ENCODE measurements at regions not wholly inside any gene's neighbourhood (a gene's known extent, or its start where the extent isn't known, plus 50 kb on each side); places are given as distances from the start of the nearest gene placed in this dataset.

- no peak for DNase-seq
Observed at GRCh38 chr2:12062053-12062395, 315.6 kb downstream of the LPIN1 start.

GRCh38 chr2:12063210-12063609 lies 316.8 kb downstream of the LPIN1 start:
- DNase-seq = no peak

- peak in 1 of 2 experiments; percentile 18 for DNase-seq
Observed at GRCh38 chr2:12064153-12064552, 317.7 kb downstream of the LPIN1 start.

GRCh38 chr2:12066116-12066515 lies 319.7 kb downstream of the LPIN1 start:
- DNase-seq = no peak

GRCh38 chr2:12066986-12067385 lies 320.6 kb downstream of the LPIN1 start:
- no peak for DNase-seq

- DNase-seq = no peak
Observed at GRCh38 chr2:12068796-12069538, 322.5 kb downstream of the LPIN1 start.

GRCh38 chr2:12070153-12070552 lies 323.7 kb downstream of the LPIN1 start:
- DNase-seq = no peak

GRCh38 chr2:12070581-12070980 lies 324.1 kb downstream of the LPIN1 start:
- DNase-seq = no peak

- no peak for DNase-seq
Observed at GRCh38 chr2:12071318-12071717, 324.9 kb downstream of the LPIN1 start.

- no peak for DNase-seq
Observed at GRCh38 chr2:12073217-12073852, 326.9 kb downstream of the LPIN1 start.

- DNase-seq = no peak
Observed at GRCh38 chr2:12074126-12074844, 327.9 kb downstream of the LPIN1 start.

GRCh38 chr2:12074845-12075217 lies 328.4 kb downstream of the LPIN1 start:
- no peak for DNase-seq

GRCh38 chr2:12075603-12076002 lies 329.2 kb downstream of the LPIN1 start:
- no peak for DNase-seq

GRCh38 chr2:12076810-12077209 lies 330.4 kb downstream of the LPIN1 start:
- DNase-seq = no peak

GRCh38 chr2:12080360-12080759 lies 333.9 kb downstream of the LPIN1 start:
- DNase-seq = no peak

- no peak for DNase-seq
Observed at GRCh38 chr2:12081481-12082210, 335.2 kb downstream of the LPIN1 start.

GRCh38 chr2:12083081-12083581 lies 336.7 kb downstream of the LPIN1 start:
- DNase-seq = no peak

GRCh38 chr2:12083713-12084419 lies 337.4 kb downstream of the LPIN1 start:
- DNase-seq = no peak

GRCh38 chr2:12087175-12087574 lies 340.7 kb downstream of the LPIN1 start:
- DNase-seq = no peak

GRCh38 chr2:12087671-12088380 lies 341.4 kb downstream of the LPIN1 start:
- no peak for DNase-seq

- DNase-seq = no peak
Observed at GRCh38 chr2:12089001-12089400, 342.6 kb downstream of the LPIN1 start.

GRCh38 chr2:12089496-12089895 lies 343.1 kb downstream of the LPIN1 start:
- DNase-seq = no peak

All from NCI-H526 (cell line).